Lung (tissue), 11 donors: ENCODE measurements at regions not wholly inside any gene's neighbourhood (a gene's known extent, or its start where the extent isn't known, plus 50 kb on each side); places are given as distances from the start of the nearest gene placed in this dataset.

Experiments
- ATAC-seq: fragments of 200-7000 bp; cut with Tn5 transposase; one replicate; pipeline ENCODE4 v1.9.1; 2020; ENCODE audit warnings: moderate number of reproducible peaks; ENCODE audit not compliant: insufficient read depth, low FRiP score
- DNase-seq, 3 donors: peaks; one replicate each; pipeline ENCODE4 v3.0.0-alpha.2; 2013 to 2017
- H3K27ac ChIP-seq, 2 donors: one replicate each; pipeline ENCODE4 v1.5.1; 2013; ENCODE audit warnings: mild to moderate bottlenecking in 2 of 2, moderate library complexity in 2 of 2, control low read depth in 1 of 2, inconsistent platforms in 1 of 2, low read depth in 1 of 2, low read length in 1 of 2
- H3K27me3 ChIP-seq, 3 donors: one replicate each; pipeline ENCODE4 v1.5.1; 2013; ENCODE audit warnings: low read length in 2 of 3; ENCODE audit not compliant: control insufficient read depth in 3 of 3, insufficient read depth in 3 of 3
- H3K36me3 ChIP-seq, 4 donors: one replicate each; pipeline ENCODE4 v1.5.1; 2013; ENCODE audit warnings: low read length in 4 of 4, mild to moderate bottlenecking in 1 of 4, moderate library complexity in 1 of 4; ENCODE audit not compliant: control insufficient read depth in 4 of 4, insufficient read depth in 4 of 4
- H3K4me1 ChIP-seq, 5 donors: one replicate each; pipeline ENCODE4 v1.5.1; 2013; ENCODE audit warnings: low read length in 5 of 5, mild to moderate bottlenecking in 2 of 5, moderate library complexity in 1 of 5; ENCODE audit not compliant: control insufficient read depth in 5 of 5, insufficient read depth in 5 of 5
- H3K4me3 ChIP-seq: one replicate; pipeline ENCODE4 v1.5.1; 2013; ENCODE audit warnings: mild to moderate bottlenecking, control low read depth, moderate library complexity
- H3K9ac ChIP-seq, 2 donors: one replicate each; pipeline ENCODE4 v1.5.1; 2013; ENCODE audit warnings: low read length in 2 of 2, control low read depth in 1 of 2; ENCODE audit not compliant: insufficient read depth in 1 of 2
- H3K9me3 ChIP-seq, 4 donors: one replicate each; pipeline ENCODE4 v1.5.1; 2013; ENCODE audit warnings: low read length in 3 of 4, mild to moderate bottlenecking in 1 of 4, moderate library complexity in 1 of 4; ENCODE audit not compliant: control insufficient read depth in 4 of 4, insufficient read depth in 3 of 4
- WGBS, 2 donors: extraction: QIAGEN DNeasy Blood & Tissue Kit; methylation state at CpG; one replicate each; pipeline ENCODE4 v1.1.7; 2013; 5-methylcytosine and 5-hydroxymethylcytosine counted together
- TF ChIP-seq, protein P1 (sequence below): IDR thresholded peaks from 2 replicates; pipeline ENCODE4 v1.5.1; 2012; ENCODE audit warnings: mild to moderate bottlenecking; ENCODE audit errors: control extremely low read depth, extremely low read depth
- donor health status: control.
- donor health status: control.
- donor health status: Bipolar disorder and iron deficiency.
- donor health status: healthy.
- donor health status: DM: yes; HTN: yes; CAD: no.

DNA sequence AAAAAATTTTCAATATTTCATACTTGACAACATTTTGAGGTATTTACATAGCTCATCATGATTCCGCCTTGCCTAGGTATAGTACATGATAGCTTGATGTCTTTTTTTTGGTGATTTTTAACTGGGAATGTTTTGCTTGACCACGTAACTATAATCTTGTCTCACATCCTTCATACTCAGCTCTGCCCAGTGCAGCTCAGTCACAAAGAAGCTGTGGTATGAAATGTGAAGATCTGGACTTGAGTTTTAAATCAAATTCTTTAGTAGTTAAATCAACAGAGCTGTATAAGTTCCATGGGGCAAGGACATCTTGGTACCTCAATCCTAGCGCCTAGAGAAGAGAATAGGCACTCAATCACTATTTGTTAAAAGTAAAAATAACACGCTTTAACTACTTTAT lies 276.3 kb upstream of the DKK2 start:
- Histone ChIP-seq H3K9ac (no peak overlapping the region), H3K9me3 (no peaks in the 10 kb centered on the region), H3K36me3 (no peaks in the 10 kb centered on the region), H3K27me3 (no peaks in the 10 kb centered on the region), H3K4me3 (no peak overlapping the region), H3K27ac (no peak overlapping the region), H3K4me1 (no peaks in the 10 kb centered on the region)
- TF ChIP-seq, protein P1, sequence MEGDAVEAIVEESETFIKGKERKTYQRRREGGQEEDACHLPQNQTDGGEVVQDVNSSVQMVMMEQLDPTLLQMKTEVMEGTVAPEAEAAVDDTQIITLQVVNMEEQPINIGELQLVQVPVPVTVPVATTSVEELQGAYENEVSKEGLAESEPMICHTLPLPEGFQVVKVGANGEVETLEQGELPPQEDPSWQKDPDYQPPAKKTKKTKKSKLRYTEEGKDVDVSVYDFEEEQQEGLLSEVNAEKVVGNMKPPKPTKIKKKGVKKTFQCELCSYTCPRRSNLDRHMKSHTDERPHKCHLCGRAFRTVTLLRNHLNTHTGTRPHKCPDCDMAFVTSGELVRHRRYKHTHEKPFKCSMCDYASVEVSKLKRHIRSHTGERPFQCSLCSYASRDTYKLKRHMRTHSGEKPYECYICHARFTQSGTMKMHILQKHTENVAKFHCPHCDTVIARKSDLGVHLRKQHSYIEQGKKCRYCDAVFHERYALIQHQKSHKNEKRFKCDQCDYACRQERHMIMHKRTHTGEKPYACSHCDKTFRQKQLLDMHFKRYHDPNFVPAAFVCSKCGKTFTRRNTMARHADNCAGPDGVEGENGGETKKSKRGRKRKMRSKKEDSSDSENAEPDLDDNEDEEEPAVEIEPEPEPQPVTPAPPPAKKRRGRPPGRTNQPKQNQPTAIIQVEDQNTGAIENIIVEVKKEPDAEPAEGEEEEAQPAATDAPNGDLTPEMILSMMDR: no peak
- 82 to 87% methylated on average over 4 of the region's 4 CpGs for WGBS, 2 donors
- ATAC-seq: no peak
- no peak for DNase-seq

DNA sequence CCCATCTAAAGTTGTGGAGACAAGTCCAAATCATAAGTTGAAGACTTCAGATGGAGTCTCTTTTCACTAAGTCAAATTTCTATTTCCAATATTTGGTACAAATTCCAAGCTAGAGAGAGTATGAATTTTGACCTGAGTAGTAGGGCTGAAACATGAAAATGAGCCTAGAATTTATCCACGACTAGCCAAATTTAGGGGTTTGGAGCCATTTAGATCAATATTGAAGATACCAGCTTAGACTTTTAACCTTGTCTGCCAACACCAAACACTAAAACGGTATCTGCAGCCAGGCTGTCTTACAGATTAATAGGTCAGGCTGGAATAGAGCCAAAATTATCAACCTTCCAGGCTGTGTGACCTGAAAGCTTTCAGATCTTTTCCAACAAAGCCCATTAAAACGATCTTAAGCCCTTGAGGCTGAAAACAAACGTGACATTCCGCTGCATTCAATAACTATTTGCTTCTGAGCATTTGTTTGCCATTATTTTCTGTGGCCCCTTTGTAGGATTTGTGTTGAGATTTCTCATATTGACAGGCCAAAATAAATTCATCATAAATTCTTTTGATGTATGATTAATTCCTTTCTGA lies 268.7 kb upstream of the DKK2 start:
- H3K9me3 ChIP-seq: peaks cover 0 to 5% (median 0%) of the 10 kb centered on the region in 4 donors
- H3K36me3 ChIP-seq: no peaks in the 10 kb centered on the region
- no peaks in the 10 kb centered on the region for H3K27me3 ChIP-seq
- no peak for DNase-seq
- H3K27ac ChIP-seq: no peak overlapping the region
- H3K9ac ChIP-seq: no peak overlapping the region
- 35 to 67% methylated on average over 5 of the region's 5 CpGs for WGBS, 2 donors
- ATAC-seq: no peak
- TF ChIP-seq, protein P1: no peak
- H3K4me1 ChIP-seq: no peaks in the 10 kb centered on the region
- no peak overlapping the region for H3K4me3 ChIP-seq

DNA sequence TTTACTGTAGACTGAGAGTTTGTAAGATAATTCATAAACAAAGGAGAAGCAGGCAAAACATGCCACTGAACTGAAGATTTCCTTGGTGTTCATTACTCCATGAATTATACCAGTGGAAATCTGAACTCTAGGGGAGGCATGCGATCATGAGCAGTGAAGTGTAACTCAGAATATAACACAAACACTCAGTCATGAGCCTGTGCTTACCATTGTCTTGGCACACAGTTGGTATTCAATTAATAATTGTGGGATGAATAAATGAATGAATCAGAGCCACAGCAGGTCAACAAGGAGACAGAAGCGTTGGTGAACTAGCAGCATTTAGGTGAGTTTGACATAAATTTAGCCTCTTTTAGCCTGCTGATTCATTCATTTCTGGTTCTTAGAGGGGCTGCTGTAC lies 263.5 kb upstream of the DKK2 start:
- Histone ChIP-seq H3K4me3 (no peak overlapping the region), H3K9me3 (peaks cover 0 to 5% (median 2%) of the 10 kb centered on the region in 4 donors), H3K9ac (no peak overlapping the region), H3K4me1 (no peaks in the 10 kb centered on the region), H3K36me3 (no peaks in the 10 kb centered on the region), H3K27me3 (no peaks in the 10 kb centered on the region), H3K27ac (no peak overlapping the region)
- TF ChIP-seq, protein P1: no peak
- ATAC-seq: no peak
- no peak for DNase-seq
- WGBS, 2 donors: 88 to 90% methylated on average over 2 of the region's 2 CpGs

DNA sequence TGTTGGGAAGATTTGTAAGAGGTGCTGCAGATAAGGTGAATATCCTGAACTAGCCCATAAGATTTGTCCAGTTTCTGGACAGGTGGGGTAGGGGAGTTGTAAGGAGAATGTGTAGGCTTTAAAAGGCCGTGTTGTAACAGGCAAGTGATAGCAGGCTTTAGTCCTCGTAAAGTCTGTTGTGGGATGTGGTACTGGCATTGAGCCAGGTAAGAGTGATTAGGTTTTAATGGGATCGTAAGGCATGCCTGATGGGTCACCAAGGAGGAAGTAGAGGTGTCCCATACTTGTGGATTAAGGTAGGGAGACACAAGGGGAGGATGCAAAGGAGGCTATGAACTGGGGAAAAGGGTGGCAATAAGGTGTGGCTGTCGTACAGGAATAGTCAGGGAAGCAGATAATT lies 256.9 kb upstream of the DKK2 start:
- H3K36me3 ChIP-seq: no peaks in the 10 kb centered on the region
- H3K4me1 ChIP-seq: no peaks in the 10 kb centered on the region
- WGBS, 2 donors: 71 to 83% methylated on average over 4 of the region's 4 CpGs
- H3K9ac ChIP-seq: no peak overlapping the region
- H3K9me3 ChIP-seq: peaks cover 0 to 4% (median 1%) of the 10 kb centered on the region in 4 donors
- TF ChIP-seq, protein P1: no peak
- H3K27me3 ChIP-seq: no peaks in the 10 kb centered on the region
- DNase-seq (no peak), ATAC-seq (no peak)
- no peak overlapping the region for H3K4me3 ChIP-seq
- no peak overlapping the region for H3K27ac ChIP-seq
